Left lung (tissue), 4 donors: ENCODE measurements at regions not wholly inside any gene's neighbourhood (a gene's known extent, or its start where the extent isn't known, plus 50 kb on each side); places are given as distances from the start of the nearest gene placed in this dataset.

Experiments used
- ATAC-seq: fragments of 200-7000 bp; cut with Tn5 transposase; one replicate; pipeline ENCODE4 v1.9.1; 2020; ENCODE audit warnings: moderate library complexity
- DNase-seq, 4 donors: peaks; one replicate each; pipeline ENCODE4 v3.0.0-alpha.2; 2013 to 2020
- H3K27ac ChIP-seq, 2 donors: fragments of 200-600 bp; sonication (generic) in 1 of 2; one replicate each; pipeline versions ENCODE4 v1.5.0 to v1.8.0; 2020 to 2021
- H3K27me3 ChIP-seq, 2 donors: fragments of 200-600 bp; sonication (generic) in 1 of 2; one replicate each; pipeline versions ENCODE4 v1.5.0 to v1.8.0; 2020 to 2021
- H3K36me3 ChIP-seq, 2 donors: fragments of 200-600 bp; sonication (generic) in 1 of 2; one replicate each; pipeline versions ENCODE4 v1.5.0 to v1.8.0; 2020 to 2021
- H3K4me1 ChIP-seq, 2 donors: fragments of 200-600 bp; one replicate each; pipeline ENCODE4 v1.8.0; 2021
- H3K4me3 ChIP-seq, 2 donors: fragments of 200-600 bp; sonication (generic) in 1 of 2; one replicate each; pipeline versions ENCODE4 v1.5.0 to v1.8.0; 2020 to 2021; ENCODE audit warnings: mild to moderate bottlenecking in 1 of 2
- H3K9me3 ChIP-seq, 2 donors: fragments of 200-600 bp; sonication (generic) in 1 of 2; one replicate each; pipeline versions ENCODE4 v1.5.0 to v1.8.0; 2020 to 2021
- intact Hi-C, 2 donors: fragments of 100-400 bp; cut with DNase I; formaldehyde crosslinking; loops; one replicate each; pipeline versions ENCODE4 v1.11.2 to v1.14.2; 2022
- TF ChIP-seq, protein P1 (sequence below), 2 donors: fragments of 200-600 bp; sonication (generic) in 1 of 2; IDR thresholded peaks; one replicate each; pipeline versions ENCODE4 v1.5.0 to v1.8.0; 2021; ENCODE audit warnings: antibody characterized with exemption in 2 of 2
- donor health status: DM: no; HTN: yes; CAD: no.
- donor health status: DM: no; HTN: no; CAD: no.

DNA sequence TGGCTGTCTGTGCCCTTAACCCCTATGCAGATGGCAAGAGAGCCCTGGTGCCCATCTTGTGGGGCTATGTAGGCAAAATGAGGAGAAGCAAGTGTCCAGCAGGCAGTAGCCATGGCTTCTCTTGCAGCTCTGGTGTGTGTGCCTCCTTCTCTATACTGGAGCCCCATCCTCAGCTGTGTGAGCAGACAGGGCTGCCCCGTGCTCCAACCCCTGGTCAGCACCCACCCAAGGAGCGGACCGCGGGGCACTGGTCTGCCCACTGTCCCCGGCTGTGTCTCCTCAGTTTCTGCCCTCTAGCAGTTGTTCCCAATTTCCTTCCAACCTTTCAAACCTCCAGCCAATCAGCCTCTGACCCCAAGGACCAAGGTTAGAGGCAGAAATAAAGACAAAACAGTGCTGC, 134.9 kb upstream of the GLI2 start:
- DNase-seq, result peak in 1 of 4 donors; percentile 53
- no peak for ATAC-seq
- H3K27ac ChIP-seq, result no peak overlapping the region
- no peaks in the 10 kb centered on the region for H3K27me3 ChIP-seq
- no peaks in the 10 kb centered on the region for H3K4me1 ChIP-seq
- no peaks in the 10 kb centered on the region for H3K9me3 ChIP-seq
- TF ChIP-seq, protein P1, sequence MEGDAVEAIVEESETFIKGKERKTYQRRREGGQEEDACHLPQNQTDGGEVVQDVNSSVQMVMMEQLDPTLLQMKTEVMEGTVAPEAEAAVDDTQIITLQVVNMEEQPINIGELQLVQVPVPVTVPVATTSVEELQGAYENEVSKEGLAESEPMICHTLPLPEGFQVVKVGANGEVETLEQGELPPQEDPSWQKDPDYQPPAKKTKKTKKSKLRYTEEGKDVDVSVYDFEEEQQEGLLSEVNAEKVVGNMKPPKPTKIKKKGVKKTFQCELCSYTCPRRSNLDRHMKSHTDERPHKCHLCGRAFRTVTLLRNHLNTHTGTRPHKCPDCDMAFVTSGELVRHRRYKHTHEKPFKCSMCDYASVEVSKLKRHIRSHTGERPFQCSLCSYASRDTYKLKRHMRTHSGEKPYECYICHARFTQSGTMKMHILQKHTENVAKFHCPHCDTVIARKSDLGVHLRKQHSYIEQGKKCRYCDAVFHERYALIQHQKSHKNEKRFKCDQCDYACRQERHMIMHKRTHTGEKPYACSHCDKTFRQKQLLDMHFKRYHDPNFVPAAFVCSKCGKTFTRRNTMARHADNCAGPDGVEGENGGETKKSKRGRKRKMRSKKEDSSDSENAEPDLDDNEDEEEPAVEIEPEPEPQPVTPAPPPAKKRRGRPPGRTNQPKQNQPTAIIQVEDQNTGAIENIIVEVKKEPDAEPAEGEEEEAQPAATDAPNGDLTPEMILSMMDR (IDR thresholded peaks at IDR 0.05), result no peak
- no peak overlapping the region for H3K4me3 ChIP-seq
- H3K36me3 ChIP-seq, result no peaks in the 10 kb centered on the region
- intact Hi-C loops, result no loop called here

DNA sequence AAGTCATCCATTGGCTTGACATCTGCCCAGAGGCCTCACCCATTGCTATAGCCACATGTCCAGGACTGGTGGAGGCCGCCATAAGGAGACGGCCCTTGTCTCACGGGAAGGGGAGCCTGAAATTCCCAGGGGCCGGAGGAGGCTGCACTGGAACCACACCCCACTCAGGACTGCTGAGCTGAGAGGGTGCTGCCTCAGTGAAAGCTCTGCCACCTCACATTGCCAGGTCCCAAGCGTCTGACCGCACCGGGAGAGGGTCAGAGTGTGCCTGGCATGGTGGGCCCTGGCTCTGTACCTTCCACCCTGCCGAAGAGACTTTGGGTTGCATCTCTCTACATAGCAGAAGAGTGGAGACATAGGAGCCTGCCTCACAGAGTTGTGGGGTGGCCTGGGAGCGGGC, 134.1 kb upstream of the GLI2 start:
- DNase-seq, result peak in 1 of 4 donors; percentile 53
- no peak for ATAC-seq
- H3K4me3 ChIP-seq, result no peak overlapping the region
- TF ChIP-seq, protein P1 (IDR thresholded peaks at IDR 0.05), result no peak
- no peaks in the 10 kb centered on the region for H3K36me3 ChIP-seq
- intact Hi-C loops, result no loop called here
- H3K4me1 ChIP-seq, result no peaks in the 10 kb centered on the region
- no peaks in the 10 kb centered on the region for H3K9me3 ChIP-seq
- no peak overlapping the region for H3K27ac ChIP-seq
- H3K27me3 ChIP-seq, result no peaks in the 10 kb centered on the region

DNA sequence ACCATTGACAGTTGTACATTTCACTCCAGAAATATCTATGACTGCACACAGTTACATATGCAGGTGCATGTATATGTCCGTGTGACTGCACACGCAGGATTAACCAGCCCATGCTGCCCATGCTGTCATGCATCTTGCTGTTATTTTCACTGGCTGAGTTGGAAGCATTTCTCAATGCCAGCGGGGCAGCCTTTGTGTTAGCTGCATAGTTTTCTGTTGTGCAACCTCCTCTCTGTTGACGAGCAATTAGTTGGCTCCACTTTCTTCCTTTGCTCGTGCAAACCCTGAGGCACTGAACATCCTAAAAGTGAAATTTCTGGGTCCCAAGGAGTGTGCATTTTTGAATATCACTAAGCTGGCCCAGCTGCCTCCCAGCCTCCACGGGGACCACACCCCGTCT, 133.4 kb upstream of the GLI2 start:
- intact Hi-C loops, result no loop called here
- no peaks in the 10 kb centered on the region for H3K27me3 ChIP-seq
- DNase-seq, result peak in 1 of 4 donors; percentile 3
- H3K4me3 ChIP-seq, result no peak overlapping the region
- TF ChIP-seq, protein P1 (IDR thresholded peaks at IDR 0.05), result no peak
- no peaks in the 10 kb centered on the region for H3K36me3 ChIP-seq
- no peak overlapping the region for H3K27ac ChIP-seq
- no peaks in the 10 kb centered on the region for H3K9me3 ChIP-seq
- ATAC-seq, result no peak
- no peaks in the 10 kb centered on the region for H3K4me1 ChIP-seq

DNA sequence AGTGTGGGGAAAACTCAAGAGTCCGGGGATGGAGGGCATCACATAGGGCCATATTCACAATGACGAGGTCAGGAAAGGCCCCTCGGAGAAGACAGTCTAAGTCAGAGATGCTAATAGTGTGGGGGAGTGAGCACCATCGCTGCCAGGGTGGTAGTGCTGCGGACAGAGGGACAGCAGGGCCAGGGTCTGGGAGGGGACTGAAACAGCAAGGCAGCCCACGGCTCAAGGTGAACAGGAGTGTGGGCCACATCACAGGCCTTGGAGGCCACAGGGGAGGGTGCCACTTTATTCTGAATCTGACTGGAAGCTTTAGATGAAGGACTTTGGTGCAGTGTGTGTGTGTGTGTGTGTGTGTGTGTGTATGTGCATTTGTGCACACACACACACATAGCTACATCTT, 130.9 kb upstream of the GLI2 start:
- no peak for ATAC-seq
- intact Hi-C loops, result no loop called here
- H3K27ac ChIP-seq, result no peak overlapping the region

DNA sequence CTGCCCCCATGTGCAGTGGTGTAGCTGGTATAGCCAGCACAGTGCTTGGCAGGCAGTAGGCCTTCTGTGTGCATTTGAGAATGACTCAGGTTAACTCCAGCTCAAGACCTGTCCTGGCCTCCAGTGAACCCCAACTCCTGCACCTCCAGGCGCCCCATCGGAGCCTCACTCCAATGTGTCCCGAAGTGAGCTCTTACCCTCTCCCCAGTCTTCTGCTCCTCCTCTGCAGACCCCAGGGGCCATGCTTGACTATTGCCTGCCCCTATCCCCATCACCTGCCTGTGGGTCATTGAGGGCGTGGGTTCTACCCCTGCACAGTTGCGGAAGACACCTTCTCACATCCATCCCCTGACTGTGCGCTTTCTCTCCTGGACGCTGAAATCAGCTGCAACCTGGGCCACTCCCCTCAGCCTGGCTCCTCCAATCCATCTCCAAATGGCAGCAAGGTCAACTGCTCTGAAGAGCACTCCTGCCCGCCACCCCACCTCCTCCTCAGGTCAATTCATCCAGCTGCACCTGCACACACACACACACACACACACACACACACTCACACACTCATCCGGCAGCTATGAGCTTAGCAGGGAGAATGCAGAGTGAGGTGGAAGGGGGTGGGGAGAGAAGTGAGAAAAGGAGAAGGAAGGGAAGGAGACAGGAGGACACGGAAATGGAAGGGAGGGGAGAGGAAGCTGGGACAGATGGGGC, 130.3 kb upstream of the GLI2 start:
- H3K27me3 ChIP-seq, result no peaks in the 10 kb centered on the region
- DNase-seq (peak in 3 of 4 donors; percentile 41 to 70 (median 53)), ATAC-seq (peak; percentile 93)
- H3K4me1 ChIP-seq, result no peaks in the 10 kb centered on the region
- intact Hi-C loops, result no loop called here
- no peak overlapping the region for H3K27ac ChIP-seq
- H3K36me3 ChIP-seq, result no peaks in the 10 kb centered on the region
- TF ChIP-seq, protein P1 (IDR thresholded peaks at IDR 0.05), result no peak
- no peak overlapping the region for H3K4me3 ChIP-seq
- no peaks in the 10 kb centered on the region for H3K9me3 ChIP-seq

More for the DNA sequence above, 130.9 kb upstream of the GLI2 start:
- H3K4me1 ChIP-seq, result no peaks in the 10 kb centered on the region
- H3K9me3 ChIP-seq, result no peaks in the 10 kb centered on the region
- no peaks in the 10 kb centered on the region for H3K27me3 ChIP-seq
- DNase-seq, result peak in 1 of 4 donors; percentile 4
- no peaks in the 10 kb centered on the region for H3K36me3 ChIP-seq
- H3K4me3 ChIP-seq, result no peak overlapping the region
- TF ChIP-seq, protein P1 (IDR thresholded peaks at IDR 0.05), result no peak
